ENCODE measurements at regions not wholly inside any gene's neighbourhood (a gene's known extent, or its start where the extent isn't known, plus 50 kb on each side); places are given as distances from the start of the nearest gene placed in this dataset.
A peak's percentile ranks its signal among the peaks of the same experiment; 100 is the strongest.

- no peak for DNase-seq
Observed at GRCh38 chr1:219391297-219391696, 217.6 kb downstream of the LYPLAL1 start.

DNA sequence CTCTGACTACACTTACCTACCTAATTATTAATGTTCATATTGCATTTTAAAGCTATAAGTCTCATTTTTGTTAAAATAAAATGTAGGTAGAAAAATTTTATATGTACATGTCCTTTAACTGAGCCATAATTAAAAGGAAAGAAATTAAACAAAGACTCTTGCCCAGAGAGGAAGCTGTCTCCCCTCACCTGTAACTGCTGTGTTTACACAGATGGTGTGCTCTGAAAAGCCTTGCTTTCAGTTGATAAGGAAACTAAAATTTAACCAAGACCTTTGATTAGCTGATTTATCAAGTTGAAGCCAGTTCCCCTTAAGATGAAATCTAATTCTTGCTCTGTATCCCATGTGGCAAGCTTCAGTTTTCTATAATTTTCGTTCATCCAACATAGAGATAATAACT, 213.5 kb downstream of the LYPLAL1 start:
- DNase-seq: no peak

DNA sequence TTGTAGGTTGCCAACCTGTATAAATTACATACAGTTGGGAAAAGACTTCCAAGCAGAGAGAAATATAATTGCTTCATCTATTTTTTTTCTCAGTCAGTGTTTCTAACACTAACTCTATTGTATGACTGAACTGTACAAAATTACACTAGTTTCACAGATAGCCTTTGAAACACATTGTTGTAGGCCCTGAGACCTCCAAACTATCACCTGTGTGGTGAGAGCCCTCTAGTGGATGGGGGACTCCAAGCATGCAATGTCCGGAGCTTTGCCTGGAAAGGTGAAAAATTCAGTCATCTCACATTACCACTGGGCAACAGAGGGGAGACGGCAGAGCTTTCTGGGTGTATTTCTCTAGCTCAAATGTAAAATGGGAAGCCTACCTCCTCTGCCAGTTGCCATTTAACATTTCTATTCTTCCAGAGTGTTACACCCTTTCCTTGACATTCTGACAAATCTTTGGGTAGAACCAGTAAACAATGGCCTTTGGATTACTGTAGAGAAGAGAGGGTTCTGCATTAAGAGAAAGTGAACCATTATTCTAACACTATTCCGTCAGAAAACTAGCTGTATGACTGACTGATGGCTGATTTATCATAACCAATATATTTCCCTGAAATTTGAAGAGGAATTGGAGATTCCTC, 212.2 kb downstream of the LYPLAL1 start:
- DNase-seq: peak; percentile 62

DNA sequence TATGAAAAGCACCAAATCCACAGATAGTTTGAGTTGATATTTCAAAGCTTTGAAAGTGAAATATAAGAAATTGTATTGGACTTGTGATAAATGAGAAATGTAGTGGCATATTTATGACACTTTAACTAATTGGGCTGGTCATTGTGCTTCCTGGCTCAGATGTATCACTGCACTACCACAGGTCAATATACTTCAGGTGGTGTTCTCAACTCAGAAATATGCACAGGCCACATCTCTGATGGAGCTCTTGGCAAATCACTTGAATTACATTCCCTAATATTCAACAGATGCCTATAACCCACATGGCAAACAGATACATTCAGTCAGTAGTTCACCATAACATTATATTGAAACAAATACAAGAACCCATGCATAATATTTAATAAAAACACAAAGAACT, 209.6 kb downstream of the LYPLAL1 start:
- no peak for DNase-seq

DNA sequence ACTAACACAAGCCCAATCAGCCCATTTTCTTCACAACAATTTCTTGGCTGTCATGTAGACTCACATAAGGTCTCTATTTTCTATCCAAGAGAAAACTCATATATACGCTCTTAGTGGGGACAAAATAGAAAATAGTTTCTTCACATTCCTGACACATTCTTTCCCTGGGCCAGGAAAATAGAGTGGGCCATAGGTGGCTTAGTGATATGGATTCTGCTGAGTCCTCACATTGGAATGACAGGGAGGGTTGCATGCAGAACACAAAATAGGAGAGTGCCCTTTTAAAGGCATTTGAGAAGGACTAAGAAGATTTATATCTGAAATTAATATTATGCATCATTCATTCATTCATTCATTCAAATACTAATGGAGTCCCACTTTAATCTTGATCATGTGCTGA, 207.7 kb downstream of the LYPLAL1 start:
- no peak for DNase-seq

- DNase-seq: no peak
Observed at GRCh38 chr1:219380463-219380862, 206.8 kb downstream of the LYPLAL1 start.

GRCh38 chr1:219379691-219380090, 206.0 kb downstream of the LYPLAL1 start:
- no peak for DNase-seq

GRCh38 chr1:219374636-219375035, 201.0 kb downstream of the LYPLAL1 start:
- no peak for DNase-seq

DNA sequence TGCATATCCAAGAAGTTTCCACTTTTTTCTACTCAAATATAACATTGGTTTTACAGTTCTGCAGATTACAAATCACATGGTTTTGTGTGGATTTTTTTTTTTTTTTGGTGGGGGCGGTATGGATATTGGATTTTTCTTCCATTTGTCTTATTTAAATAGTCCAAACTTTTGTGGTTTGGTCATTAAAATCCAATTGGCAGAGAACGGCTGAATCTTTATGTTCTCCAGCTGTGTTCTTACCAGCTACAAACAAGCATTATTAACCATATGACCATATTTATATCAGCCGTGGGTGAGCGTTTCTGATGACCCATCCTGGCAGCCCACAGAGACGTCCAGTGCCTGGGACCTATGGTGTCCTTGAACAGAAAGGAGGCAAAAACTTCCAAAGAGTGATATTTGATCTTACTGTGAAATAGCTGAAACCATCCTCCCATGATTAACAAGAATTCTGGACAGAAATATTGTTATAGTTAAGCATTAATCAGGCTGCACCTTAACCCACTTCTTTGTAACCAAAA, 200.4 kb downstream of the LYPLAL1 start:
- no peak for DNase-seq

- DNase-seq: no peak
Observed at GRCh38 chr1:219373616-219373935, 199.9 kb downstream of the LYPLAL1 start.

DNA sequence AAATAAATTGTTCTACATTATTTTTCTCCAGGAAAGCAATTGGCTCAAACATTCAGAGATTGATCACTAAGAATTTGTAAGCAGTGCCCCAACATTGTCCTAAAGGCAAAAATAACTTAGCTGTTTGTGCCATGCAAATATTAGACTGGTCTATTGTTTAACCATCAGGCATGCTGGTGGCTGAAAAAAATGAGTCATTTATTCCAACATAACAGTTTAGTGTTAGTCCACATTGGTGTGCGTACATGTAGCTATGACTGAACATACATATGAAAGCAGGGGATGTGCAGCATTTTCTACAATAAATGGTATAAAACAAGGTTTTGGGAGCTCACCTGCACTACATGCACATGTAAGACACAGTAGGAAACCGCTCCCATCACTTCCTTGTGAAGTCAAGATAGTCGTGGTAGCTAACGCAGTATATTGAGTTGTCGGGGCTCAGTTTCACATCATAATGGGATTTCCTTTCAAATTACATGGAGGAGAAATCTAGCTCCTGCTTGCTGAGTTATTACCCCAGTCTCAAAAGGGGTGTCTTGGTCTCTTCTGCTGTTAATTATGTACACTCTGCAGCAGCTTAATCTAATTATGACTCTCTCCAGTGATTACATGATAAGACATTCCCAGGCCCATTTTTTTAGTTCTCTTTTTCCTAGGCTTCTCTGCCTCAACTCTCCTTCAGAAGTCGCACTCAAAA, 199.4 kb downstream of the LYPLAL1 start:
- DNase-seq: no peak

DNA sequence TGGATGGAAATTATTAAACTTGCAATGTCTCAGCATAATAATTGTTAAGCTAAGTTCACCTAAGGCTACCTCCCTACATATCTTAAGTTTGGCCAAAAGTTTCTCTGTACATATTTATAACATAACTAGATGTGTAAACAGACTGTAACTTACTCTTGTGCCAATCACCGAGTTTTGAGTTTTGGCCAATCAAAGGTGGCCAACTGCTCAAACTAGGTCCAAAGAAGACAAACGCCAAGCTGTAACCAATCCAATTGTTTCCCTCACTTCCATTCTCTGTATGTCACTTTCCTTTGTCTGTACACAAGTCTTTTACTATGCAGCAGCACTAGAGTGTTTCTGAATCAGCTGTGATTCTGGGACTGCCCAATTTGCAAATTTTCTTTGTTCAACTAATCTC, 197.8 kb downstream of the LYPLAL1 start:
- DNase-seq: no peak

GRCh38 chr1:219367496-219367895, 193.8 kb downstream of the LYPLAL1 start:
- no peak for DNase-seq

DNA sequence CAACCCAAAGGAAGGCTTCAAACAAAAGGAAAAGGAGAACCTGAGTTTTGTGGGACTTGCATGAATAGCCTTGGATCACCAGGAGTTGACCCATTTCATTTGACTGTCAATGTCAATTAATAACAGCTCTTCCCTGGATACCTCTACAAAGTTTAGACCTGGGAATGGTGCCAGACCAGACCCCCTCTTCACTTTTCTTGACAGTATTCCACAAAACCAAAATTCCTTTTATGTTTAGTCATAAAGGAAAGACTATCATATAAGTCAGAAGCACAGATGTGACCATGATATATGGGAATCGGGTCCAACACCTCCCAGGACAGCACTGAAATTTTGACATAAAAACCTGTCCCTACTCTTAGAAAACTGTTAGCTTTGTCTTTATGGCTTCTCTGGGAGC, 191.8 kb downstream of the LYPLAL1 start:
- DNase-seq: no peak

- no peak for DNase-seq
Observed at GRCh38 chr1:219362702-219363101, 189.0 kb downstream of the LYPLAL1 start.

DNA sequence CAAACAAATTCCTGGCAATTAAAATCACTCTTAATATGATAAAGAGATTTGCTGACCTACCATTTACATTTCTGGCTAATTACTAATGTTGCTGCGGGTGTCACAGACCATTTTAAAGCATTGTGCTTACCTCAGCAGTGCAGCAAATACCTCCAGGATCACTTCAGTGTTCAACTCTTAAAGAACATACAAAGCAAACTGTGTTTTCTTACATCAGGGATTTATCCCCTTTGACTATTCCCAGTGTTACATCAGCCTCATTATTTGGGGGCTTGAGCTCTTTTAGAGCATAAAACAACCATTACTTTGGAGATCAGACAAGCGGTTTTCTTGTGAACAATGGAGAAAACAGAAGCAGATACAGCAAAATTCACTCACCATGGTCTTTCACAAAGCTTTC, 185.4 kb downstream of the LYPLAL1 start:
- no peak for DNase-seq

- DNase-seq: no peak
Observed at GRCh38 chr1:219358080-219358479, 184.4 kb downstream of the LYPLAL1 start.

DNA sequence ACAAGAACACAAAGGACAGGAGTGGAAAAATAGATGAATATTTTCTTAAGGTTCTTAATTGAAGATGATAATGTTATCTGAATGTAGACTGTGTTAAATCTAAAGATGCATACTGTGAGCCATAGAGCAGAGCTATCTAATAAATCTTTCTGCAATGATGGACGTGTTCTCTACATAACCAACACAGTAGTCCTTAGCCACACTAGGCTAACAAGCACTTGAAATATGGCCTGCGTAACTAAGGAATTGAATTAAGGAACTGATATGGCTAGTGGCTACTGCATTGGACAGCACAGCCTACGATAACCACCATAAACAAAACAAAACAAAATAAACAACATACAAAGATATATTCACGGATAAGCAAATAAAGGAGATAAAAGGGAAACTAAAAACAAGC, 181.3 kb downstream of the LYPLAL1 start:
- DNase-seq: no peak

DNA sequence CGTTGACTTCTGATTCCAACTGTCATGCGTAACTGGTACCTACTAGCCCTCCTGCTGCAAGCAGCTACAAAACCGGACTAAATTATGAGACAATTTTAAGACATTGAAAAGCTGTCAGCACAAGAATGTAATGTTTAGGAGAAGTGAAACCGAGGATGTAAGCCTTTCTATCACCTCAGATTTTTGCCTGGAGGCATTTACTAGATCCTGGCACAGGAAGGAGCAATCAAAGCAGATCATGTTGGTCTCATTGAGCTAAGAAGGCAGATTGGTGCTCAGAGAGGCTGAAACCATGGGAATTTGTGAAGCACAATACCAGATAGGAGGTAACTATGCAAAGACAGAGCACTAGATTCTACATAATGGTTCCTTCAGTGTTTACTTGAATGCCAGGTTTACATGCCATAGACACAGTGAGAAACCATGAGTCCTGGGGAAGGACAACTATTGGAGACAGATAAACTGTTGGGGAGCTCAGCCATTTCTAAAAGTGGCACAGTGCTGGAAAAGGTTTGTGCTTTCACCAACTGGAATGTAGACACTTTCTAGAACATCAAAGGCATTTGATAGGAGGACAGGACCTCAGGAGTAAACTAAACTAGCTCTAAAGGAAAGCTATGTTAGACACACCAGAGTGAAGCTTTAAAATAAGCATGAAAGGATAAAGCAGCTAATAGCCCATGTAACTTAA, 179.4 kb downstream of the LYPLAL1 start:
- DNase-seq: no peak

GRCh38 chr1:219350172-219350931, 176.7 kb downstream of the LYPLAL1 start:
- DNase-seq: no peak

GRCh38 chr1:219347921-219348391, 174.3 kb downstream of the LYPLAL1 start:
- DNase-seq: no peak

DNA sequence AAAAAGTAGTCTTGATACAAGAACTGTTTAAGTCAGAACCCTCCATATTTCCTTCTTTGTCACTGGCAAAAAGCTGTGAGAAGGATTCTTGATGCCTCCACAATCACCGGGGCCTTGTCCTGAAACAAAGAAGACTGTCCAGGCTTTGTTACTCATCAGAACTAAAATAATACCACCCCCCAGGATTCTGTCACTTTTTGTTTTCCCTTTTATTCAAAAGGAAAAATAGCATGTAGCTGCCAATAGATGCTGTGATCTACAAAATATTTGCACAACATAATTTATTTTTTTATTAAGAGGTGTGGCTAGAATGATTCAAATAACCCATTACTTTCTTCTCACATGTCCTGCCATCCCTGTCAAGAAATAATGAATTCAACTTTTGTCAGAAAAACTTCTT, 173.7 kb downstream of the LYPLAL1 start:
- DNase-seq: no peak

GRCh38 chr1:219345953-219346352, 172.3 kb downstream of the LYPLAL1 start:
- DNase-seq: no peak
